GM23338 (cell line): ENCODE measurements at regions not wholly inside any gene's neighbourhood (a gene's known extent, or its start where the extent isn't known, plus 50 kb on each side); places are given as distances from the start of the nearest gene placed in this dataset.

ENCODE experiments used
- CREB1 ChIP-seq: fragments of 250-450 bp; sonication (Bioruptor Pico); IDR thresholded peaks from 2 replicates; pipeline ENCODE4 v1.5.0; 2020; ENCODE audit warnings: low read depth, mild to moderate bottlenecking, moderate library complexity
- EZH2 ChIP-seq: fragments of 200-600 bp; sonication (generic); IDR thresholded peaks from one replicate; pipeline ENCODE4 v1.8.0; 2017; ENCODE audit warnings: antibody characterized with exemption, mild to moderate bottlenecking, low read depth; ENCODE audit not compliant: unreplicated experiment
- EZH2phosphoT487 ChIP-seq: fragments of 200-600 bp; sonication (generic); IDR thresholded peaks from one replicate; pipeline ENCODE4 v1.8.1; 2018; ENCODE audit warnings: antibody characterized with exemption; ENCODE audit not compliant: unreplicated experiment
- JUNB ChIP-seq: IDR thresholded peaks from one replicate; pipeline ENCODE4 v1.6.1; 2016; ENCODE audit warnings: antibody characterized with exemption; ENCODE audit not compliant: unreplicated experiment
- NANOG ChIP-seq: IDR thresholded peaks from 2 replicates; pipeline ENCODE4 v1.6.1; 2016; ENCODE audit warnings: antibody characterized with exemption, borderline replicate concordance
- POLR2AphosphoS5 ChIP-seq: IDR thresholded peaks from 2 replicates; pipeline ENCODE4 v1.6.1; 2016; ENCODE audit warnings: antibody characterized with exemption, low read depth
- REST ChIP-seq: IDR thresholded peaks from one replicate; pipeline ENCODE4 v1.6.1; 2018; ENCODE audit warnings: antibody characterized with exemption; ENCODE audit not compliant: unreplicated experiment
- STAT1 ChIP-seq: IDR thresholded peaks from one replicate; pipeline ENCODE4 v1.6.1; 2016; ENCODE audit warnings: antibody characterized with exemption; ENCODE audit not compliant: unreplicated experiment
- ZNF114 ChIP-seq: fragments of 250-450 bp; sonication (Bioruptor Pico); IDR thresholded peaks from 2 replicates; pipeline ENCODE4 v1.5.0; 2020; ENCODE audit warnings: mild to moderate bottlenecking, moderate library complexity
- ZNF331 ChIP-seq: fragments of 250-450 bp; sonication (Bioruptor Pico); IDR thresholded peaks from 2 replicates; pipeline ENCODE4 v1.5.0; 2020; ENCODE audit warnings: low read depth, mild to moderate bottlenecking, moderate library complexity
- ZNF462 ChIP-seq: fragments of 250-450 bp; sonication (Bioruptor Pico); IDR thresholded peaks from 2 replicates; pipeline ENCODE4 v1.5.0; 2020; ENCODE audit warnings: mild to moderate bottlenecking, moderate library complexity
- TF ChIP-seq, protein P1 (sequence below), 2 experiments: fragments of 200-600 bp in 1 of 2; sonication (generic) in 1 of 2; conservative IDR thresholded peaks; 2 replicates each; pipeline versions ENCODE4 v1.5.1 to v1.6.1; 2016 to 2017; ENCODE audit warnings: antibody characterized with exemption in 2 of 2, low read depth in 2 of 2, mild to moderate bottlenecking in 2 of 2, moderate library complexity in 1 of 2
- TF ChIP-seq, protein P2 (sequence below): IDR thresholded peaks from 2 replicates; pipeline ENCODE4 v1.6.1; 2016; ENCODE audit warnings: antibody characterized with exemption

DNA sequence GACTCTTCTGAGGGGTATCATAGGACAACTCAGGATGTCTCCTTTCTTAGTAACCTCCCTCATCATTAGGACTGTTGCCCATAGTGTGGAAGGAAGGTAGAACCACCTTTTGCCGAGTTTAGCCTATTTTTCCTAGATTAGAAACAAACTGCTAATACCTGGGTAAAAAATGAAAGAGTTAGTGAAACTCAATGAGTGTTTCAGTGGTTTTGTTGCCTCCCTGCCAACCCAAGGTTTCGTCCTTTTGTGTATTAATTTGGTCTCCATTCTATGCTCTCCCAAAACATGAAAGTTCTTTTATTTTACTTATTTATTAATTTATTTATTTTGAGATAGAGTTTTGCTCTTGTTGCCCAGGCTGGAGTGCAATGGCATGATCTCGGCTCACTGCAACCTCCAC lies 174.9 kb upstream of the KCNJ16 start:
- TF ChIP-seq, protein P1, sequence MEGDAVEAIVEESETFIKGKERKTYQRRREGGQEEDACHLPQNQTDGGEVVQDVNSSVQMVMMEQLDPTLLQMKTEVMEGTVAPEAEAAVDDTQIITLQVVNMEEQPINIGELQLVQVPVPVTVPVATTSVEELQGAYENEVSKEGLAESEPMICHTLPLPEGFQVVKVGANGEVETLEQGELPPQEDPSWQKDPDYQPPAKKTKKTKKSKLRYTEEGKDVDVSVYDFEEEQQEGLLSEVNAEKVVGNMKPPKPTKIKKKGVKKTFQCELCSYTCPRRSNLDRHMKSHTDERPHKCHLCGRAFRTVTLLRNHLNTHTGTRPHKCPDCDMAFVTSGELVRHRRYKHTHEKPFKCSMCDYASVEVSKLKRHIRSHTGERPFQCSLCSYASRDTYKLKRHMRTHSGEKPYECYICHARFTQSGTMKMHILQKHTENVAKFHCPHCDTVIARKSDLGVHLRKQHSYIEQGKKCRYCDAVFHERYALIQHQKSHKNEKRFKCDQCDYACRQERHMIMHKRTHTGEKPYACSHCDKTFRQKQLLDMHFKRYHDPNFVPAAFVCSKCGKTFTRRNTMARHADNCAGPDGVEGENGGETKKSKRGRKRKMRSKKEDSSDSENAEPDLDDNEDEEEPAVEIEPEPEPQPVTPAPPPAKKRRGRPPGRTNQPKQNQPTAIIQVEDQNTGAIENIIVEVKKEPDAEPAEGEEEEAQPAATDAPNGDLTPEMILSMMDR (conservative IDR thresholded peaks at IDR 0.05; ENCODE audit: low read depth in 2 of 2), result no peak
- TF ChIP-seq REST, result no peak
- TF ChIP-seq CREB1, result no peak
- TF ChIP-seq, protein P2, sequence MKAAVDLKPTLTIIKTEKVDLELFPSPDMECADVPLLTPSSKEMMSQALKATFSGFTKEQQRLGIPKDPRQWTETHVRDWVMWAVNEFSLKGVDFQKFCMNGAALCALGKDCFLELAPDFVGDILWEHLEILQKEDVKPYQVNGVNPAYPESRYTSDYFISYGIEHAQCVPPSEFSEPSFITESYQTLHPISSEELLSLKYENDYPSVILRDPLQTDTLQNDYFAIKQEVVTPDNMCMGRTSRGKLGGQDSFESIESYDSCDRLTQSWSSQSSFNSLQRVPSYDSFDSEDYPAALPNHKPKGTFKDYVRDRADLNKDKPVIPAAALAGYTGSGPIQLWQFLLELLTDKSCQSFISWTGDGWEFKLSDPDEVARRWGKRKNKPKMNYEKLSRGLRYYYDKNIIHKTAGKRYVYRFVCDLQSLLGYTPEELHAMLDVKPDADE, result no peak
- TF ChIP-seq POLR2AphosphoS5, result no peak
- TF ChIP-seq ZNF114 (CRISPR knock-in tag), result no peak
- TF ChIP-seq EZH2, result no peak
- TF ChIP-seq ZNF331, result no peak
- TF ChIP-seq NANOG, result no peak
- no peak for TF ChIP-seq EZH2phosphoT487
- no peak for TF ChIP-seq JUNB
- TF ChIP-seq STAT1, result no peak
- TF ChIP-seq ZNF462, result no peak
